Cerebellar cortex (tissue), 1 donor: ENCODE measurements at regions not wholly inside any gene's neighbourhood (a gene's known extent, or its start where the extent isn't known, plus 50 kb on each side); places are given as distances from the start of the nearest gene placed in this dataset.
"Not testable (repeated sequence)": the region's sequence is repeated elsewhere in the genome, so short reads cannot be mapped to it uniquely, and the experiment has no call there.

Experiments used
- DNase-seq: peaks from one replicate; pipeline ENCODE4 v3.0.0-alpha.2; 2015; ENCODE audit warnings: low spot score

DNA sequence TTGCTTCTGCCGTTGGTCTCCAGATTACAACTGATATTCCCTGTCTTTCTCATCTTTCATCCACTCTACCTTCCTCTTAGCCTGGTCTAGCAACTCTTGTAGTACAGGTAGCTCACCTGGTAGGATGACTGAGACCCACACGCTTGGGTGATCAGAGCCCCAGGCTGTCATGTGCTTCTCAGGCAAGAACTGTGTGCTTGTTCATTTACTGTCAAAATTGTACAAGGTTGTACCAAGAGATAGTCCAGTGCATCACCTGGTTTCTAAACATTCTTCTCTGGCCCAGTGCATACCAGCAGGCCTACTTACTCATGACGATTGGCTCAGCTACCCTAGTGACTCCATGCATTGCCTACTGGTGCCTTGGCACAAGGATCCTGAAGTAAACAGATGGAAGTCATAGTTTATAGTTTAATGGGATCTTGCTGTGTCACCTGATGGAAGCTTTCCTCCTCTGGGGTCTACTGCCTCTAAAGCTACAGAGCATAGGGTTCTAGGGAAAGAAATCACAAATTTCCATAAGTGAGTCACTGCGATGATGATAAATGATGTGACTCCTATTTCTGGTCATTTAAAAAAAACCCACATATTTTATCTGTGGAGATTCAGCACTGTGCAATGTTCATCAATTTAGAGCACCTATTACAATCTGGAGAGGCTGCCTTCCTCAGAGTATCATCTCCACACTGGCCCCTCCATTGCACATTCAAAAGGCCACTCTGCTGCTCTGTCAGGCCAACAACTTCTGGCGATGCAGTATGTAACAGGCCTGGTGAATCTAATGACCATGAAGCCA is 481.8 kb upstream of the MEIS1 start:
- DNase-seq: no peak

DNA sequence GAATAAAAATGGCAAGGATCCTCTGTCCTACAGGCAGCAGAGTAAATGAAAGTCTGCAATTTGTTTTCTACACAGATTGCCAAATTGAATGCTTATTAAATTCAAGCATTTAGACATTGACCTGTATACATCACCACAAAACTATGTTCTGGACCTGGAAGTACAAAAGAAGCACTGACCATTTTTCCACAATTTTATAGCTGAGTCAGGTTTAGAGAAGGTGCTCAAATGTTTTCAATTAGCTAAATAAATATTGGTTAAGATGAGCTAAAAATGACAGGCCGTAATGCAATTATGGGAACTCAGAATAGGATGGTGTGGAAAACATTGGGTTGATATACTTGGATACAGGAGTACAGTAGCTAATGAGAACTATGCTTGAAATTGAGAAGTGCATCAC is 490.7 kb upstream of the MEIS1 start:
- no peak for DNase-seq

DNA sequence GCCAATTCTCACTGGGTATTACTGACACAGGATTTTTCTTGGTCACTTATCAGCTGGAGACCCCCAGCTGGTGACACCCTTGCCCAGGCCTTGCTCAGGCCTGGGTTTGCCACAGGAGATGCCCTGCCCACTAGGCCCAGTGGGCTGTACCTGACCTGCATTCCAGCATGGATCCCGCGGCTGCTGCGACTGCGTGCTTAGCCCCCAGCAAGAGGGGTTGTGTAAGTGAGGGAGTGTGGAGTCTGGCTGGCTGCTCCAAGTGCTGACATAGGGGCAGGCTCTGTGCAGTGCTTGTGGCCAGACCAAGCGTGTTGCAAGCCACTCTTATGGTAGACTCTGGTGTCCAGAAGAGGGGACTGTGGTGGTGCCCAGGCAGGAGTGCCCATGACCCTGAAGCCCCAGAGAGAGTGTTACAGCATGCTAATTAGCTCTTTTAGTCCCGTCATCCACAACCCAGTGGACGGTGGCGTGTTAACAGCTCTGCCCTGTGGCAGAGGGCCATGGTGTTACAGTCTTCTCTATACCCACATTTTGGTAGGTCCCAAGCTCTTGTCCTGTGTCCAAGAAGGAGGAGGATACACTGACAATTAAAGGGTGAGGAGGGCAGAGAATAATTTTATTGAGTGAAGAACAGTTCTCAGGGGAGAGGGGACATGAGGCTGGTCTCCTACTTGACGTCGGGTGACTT is 491.7 kb upstream of the MEIS1 start:
- DNase-seq: no peak

DNA sequence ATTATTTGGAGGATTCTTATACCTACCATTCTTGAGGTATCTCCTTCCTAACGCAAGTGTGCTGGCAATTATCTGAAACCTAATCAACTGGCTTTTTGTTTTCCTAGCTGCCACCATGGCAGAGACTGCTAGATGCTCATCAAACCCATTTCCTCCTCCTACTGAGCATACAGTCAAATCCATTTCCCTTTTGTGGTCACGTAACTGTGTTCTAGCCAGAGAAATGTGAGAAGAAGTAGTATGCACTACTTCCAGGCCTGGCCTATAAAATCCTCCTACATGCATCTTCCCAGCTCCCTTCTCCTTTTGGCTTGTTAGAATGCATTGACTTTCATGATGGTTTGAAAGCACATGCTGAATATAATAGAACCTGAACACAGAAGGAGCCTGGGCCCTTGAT is 494.1 kb upstream of the MEIS1 start:
- no peak for DNase-seq

DNA sequence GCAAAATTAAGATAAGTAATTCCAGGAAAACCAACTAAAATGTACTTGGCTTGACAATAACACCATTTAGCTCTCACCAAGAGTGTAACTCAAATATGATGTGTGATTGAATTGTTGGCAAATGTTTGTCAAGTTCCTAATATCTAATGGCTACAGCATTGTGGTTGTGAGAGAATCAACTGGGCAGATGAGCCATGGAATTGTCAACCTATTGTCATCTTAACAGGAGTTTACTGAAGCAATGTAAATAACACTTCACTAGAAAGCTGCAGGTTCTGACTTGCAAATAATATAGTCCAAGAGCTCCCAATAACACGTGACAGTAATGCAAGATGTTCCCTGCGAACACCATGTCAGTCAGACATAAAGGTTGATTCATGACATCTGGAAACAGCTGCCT is 495.2 kb upstream of the MEIS1 start:
- no peak for DNase-seq

DNA sequence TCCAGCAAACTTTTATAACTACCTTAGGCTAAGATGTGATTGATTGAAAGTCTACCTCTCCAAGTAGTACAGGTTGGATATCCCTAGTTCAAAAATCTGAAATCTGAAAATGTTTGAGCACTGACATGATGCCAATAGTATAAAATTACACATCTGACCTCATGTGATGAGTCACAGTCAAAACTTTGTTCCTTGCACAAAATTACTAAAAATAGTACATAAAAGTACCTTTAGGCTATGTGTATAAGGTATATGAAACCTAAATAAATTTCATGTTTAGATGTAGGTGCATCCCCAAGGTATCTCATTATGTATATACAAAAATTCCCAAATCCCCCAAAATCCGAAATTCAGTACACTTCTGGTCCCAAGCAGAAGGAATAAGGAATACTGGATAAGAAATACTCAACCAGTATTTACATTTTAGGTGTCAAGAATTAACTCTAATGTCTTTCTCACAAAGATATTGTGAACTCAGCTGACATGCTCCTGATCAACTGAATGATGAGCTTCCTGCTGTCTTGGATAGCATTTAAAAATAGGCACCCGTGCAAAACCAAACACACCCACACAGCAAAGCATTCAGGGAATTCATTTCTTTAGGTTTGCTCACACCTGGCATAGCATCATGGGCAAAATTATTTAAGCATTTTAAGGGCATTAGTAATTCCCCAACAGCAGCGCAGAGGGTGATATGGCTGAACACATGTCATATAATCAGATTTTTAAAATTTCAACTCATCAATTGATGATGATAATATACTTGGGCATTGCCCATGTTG is 497.4 kb upstream of the MEIS1 start:
- DNase-seq: no peak

DNA sequence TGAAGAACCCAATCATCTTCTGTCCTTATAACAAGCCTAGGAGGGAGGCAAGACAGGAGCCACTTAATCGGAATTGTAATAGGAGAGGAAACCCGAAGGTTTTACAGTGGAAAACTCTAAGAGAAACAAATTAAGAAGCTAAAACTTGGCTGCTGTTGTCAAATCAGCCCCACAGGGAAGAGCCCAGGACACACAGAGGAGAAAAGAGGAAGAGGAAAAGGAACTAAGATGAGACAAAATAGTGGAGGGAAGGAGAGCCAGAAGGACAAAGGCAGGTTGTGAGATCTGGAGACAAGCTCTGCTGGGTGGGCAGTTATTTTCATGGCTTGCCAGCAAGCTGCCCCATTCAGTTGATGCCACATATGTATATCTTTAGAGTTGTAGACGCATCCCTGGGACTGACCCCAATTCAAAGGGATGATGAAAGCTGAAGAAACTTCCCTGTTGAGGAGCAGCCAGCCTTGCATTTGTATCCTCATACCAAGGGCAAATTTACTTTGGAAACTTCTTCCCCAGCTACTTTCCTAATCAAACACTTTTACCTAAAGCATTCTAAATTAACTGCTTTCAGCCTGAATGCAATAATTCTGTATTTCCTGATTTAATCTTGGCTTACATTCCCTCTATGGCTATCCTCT is 499.8 kb upstream of the MEIS1 start:
- no peak for DNase-seq

DNA sequence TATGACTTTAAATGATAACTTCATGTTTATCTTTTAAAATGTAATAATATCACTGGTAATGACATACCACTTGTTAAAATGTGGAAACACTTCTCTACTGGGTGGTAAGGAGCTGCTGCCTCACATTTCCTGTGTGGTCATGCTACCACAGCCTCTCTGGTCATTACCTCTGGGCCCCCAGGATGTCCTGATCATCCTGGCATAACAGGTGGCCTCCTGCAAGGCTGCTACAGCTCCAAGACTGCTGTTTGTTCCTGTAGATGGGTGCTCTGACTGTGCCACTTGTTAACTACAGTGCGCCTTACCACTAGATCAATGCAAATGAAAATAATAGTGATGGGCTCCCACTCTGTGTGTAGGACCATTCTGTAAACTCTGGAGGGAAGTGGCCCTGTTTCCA is 500.2 kb upstream of the SPRED2 start:
- no peak for DNase-seq

DNA sequence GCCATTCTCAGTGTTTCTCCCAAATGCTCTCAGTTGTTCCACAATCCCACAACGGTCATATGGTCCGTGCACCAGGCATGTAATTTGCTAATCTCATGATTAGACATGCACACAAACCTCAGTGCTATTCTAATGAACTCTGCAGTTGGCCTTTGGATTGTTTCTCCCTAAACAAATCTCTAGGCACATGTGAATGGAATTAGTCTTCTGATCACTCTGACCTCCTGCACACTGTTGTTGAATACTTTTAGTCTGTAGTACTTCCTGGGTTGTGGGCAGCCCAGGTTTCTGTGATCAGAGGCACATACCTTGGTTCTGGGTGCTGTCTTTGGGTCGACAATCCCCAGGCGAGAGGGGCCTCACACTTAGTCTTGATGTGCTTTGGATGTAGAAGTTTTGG is 498.7 kb upstream of the SPRED2 start:
- DNase-seq: no peak

DNA sequence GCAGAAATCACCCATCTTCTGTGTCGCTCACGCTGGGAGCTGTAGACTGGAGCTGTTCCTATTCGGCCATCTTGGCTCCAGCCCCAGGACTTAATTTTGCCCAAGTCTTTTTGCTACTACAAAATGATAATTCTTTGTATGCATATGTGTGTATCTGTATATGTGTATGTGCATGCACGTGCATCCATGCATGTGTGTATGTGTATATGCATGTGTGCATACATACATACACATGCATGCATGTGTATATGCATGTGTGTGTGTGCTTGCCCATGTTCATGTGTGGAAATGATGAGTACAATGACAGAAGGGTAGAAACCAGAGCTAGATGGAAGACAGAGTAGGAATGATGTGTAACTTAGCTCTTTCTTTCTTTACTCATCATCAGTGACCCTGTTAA is 497.9 kb upstream of the SPRED2 start:
- no peak for DNase-seq

DNA sequence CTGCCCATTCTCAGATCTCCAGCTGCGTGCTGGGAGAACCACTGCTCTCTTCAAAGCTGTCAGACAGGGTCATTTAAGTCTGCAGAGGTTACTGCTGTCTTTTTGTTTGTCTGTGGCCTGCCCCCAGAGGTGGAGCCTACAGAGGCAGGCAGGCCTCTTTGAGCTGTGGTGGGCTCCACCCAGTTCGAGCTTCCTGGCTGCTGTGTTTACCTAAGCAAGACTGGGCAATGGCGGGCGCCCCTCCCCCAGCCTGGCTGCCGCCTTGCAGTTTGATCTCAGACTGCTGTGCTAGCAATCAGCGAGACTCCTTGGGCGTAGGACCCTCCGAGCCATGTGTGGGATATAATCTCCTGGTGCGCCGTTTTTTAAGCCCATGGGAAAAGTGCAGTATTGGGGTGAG is 497.3 kb upstream of the SPRED2 start:
- not testable (repeated sequence) for DNase-seq

DNA sequence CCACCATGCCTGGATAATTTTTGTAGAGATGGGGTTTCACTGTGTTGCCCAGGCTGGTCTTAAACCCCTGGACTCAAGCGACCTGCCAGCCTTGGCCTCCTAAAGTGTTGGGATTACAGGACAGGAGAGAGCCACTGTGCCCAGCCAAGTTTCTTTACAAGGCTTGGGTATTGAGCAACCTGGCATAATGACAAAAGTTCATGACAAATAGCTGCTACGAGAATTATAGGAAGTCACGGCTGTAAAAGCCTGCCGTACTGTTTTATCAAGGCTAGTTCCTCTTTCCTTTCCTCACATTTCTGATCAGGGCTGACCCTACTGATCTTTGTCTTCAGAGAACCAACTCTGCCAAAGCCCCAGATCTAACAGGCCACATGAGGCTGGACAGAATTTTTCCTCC is 490.4 kb upstream of the SPRED2 start:
- DNase-seq: no peak

DNA sequence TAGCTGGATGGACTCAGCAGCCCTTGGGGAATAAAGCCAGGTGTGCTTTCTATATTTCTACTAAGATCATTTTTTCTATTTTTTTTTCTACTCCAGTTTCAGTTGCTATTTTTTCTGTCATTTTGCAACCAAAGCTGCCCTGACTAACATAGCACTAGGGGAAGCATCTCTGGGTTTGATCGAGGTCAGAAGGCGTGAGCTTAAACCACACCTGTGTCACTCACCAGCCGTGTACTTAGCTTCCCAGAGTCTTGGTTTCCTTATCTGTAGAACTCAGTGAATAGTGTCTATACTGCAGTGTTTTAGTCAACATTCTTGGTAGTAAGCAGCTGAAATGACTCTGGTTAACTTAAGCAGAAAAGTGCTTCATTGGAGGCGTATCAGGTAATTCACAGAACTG is 489.6 kb upstream of the SPRED2 start:
- no peak for DNase-seq

DNA sequence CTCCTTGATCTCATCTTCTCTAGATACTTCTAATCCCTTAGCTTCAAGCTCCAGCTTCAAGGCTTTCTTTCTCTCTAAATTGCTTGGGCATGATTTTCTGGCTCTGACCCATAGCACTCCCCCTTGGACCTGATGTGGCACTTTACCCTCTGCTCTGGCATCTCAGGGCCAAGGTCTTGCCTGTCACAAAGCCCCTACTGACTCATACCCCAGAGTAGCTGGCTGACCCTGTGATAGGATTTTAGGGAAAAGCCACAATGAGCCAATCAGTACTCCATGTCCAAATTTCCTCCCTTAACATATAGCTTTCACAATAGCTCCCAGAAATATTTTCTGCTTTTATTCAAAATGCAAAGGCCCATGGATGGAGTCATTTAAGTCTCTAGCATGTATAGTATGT is 488.7 kb upstream of the SPRED2 start:
- DNase-seq: no peak

DNA sequence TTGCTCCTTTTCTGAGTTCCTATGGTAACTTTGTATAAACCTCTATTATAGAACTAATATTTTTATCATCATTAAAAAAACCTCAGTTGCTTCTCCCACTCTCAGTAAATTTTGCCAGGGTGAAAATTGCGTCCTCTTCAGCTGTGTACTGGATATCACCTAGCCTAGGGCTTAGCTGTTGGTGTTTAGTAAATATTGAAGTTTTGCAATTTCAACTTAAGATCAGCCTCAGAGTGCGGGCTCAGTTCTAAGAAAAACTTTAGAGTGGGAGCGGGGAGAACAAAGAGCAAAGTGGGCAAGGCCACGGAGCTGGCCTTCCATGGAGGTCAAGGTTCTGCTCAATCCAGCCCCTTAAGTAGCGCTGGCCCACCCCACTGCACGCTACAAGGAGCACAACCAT is 488.3 kb upstream of the SPRED2 start:
- DNase-seq: no peak

DNA sequence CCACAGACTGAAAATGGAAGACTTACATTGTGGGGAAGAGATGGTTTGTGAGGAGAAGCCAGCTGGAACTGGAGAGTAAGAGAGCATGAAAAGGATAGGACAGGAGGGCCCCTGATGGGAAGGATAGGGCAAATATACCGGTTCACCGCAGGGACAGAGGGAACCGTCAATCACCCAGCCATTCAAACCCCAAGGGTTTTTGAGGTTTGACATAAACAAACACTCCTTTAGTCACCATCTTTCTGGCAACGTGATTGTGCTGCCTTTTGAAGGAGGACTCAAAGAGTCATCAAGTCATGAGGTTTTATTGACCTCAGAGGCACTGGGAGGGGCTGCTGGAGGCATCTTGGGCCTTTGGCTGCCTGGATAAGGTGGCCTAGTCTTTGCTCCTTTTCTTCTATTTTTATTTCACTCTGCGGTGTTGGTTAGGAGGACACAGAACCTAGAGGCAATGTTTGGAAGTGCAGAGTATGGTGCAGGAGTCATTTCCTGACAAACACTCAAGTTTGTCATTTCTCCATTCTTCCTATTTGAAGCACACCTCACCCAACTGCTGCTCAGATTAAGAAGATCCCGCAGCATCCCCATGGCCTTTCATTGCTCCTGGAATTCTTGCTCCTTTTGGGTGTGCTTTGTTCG is 487.3 kb upstream of the SPRED2 start:
- DNase-seq: no peak

DNA sequence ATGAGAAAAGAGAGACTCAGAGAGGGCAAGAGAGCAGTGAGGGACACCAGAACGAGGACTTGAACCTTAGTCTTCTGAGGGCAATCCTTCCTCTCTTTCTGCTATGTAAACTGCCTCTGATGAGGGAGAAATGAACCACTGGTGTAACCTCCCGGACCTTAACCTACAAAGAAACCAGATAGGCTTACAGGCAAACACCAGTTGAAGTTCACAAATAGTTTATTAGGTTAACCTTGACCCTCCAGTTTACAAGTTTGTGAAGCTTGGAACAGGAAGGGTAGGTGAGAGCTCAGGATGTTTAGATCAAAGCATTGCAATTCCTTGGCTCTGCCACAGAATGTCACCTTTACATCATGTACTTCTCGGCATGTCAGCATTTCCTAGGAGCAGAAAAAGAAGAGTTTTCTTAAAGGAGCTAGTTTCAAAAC is 486.4 kb upstream of the SPRED2 start:
- no peak for DNase-seq

DNA sequence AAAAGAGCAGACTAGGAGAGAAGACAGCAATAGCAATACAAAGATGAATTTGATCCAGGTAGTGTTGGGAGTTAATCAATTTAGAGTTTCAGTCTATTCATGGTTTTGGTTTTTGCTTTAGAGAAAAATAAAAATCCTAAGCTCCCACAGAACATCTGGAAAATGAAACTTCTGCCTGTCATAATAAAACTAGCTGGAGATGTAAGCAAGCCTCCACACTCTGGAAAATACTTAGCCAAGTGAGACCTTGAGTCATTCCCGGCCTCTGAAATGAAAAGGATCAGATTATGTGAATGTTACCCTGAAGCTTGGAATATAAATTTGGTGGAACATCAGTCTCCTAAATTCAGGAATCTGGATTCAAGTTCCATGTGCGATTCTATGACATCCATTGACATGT is 485.6 kb upstream of the SPRED2 start:
- no peak for DNase-seq

DNA sequence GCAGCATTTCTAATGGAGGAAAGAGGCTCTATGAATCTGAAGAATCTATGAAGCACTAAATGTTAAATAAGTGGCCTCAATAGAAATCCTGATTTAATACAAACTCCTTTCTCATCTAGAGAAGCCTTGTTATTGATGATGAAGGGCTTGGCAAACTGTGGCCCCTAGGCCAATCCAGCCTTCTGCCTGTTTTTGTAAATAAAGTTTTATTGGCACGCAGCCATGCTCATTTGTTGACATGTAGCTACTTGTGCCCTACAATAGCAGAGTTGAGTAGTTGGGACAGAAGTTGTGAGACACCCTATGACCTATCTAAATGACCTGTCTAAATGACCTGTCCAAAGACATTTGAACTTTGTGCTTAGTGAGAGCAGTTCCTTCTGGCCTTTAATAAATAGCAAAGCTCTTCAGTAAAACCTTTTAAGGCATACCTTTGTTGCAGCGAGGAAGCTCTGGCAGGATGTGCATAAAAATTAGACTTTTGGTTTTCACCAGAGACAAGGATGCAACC is 484.4 kb upstream of the SPRED2 start:
- DNase-seq: no peak

DNA sequence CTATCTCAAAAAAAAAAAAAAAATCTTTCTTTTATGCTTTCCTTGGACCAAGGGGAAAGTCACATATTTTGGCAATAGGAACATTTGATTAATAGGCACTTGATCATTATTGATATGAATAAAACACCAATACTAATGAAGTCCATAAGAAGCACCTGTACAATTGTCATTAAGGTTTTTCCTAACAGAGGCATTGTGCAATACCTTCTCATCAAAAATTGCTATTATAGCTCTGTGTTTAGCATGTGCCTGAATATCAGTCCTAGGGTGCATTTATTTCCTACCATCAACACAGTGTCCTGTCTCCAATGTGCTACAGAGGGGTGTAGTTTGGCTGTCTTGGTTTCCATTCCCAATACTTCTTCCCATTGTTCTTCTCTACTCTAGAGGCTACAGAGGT is 483.8 kb upstream of the SPRED2 start:
- no peak for DNase-seq

DNA sequence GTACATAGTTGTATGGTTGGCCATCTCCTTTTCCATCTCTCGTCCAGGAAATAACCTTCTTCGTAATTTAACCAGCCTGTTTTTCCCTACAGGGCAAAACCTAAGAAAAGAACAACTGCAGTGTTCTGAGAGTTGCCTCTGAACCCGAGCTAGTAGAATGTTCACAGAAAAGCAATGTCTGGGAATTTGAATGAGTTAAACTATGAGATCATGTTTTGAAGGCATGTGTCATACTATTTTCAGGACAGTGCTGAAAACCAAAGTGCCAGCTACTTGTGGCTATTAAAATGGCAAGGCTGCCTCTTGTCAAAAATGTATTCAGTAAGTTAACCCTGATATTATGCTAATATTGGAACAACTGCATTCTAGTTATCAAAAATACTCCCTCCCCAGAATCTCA is 482.9 kb upstream of the SPRED2 start:
- DNase-seq: no peak

DNA sequence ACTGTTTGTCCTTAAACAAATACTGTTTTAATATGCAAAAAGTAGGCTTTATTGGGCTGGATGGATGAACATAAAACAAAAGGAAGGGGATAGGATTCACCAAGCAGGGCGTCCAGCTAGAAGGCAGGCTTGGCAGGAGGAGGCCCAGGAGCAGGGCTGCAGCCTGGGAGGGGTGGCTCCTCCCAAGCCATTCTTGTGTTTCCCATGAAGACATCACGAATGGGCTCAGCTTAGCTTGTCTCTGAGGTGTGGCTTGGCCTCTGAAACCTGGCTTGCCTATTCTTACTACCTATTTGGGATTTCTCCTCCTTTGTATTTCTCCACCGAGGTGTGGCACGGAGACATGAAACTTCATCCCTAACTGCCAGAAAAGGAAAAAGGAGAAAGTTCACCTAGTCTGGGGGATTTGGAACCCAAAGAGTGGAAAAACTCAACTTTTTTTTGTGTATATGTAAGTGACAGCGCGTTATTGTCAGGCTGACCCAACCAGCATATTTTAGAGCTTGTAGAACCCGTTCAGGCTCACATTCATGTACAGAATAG is 481.9 kb upstream of the SPRED2 start:
- no peak for DNase-seq
